SW480 (cell line): ENCODE measurements at regions not wholly inside any gene's neighbourhood (a gene's known extent, or its start where the extent isn't known, plus 50 kb on each side); places are given as distances from the start of the nearest gene placed in this dataset.
"Not testable (repeated sequence)": the region's sequence is repeated elsewhere in the genome, so short reads cannot be mapped to it uniquely, and the experiment has no call there.

Experiments
- DNase-seq: peaks from one replicate; pipeline ENCODE4 v3.0.0-alpha.2; 2016; ENCODE audit warnings: low spot score

DNA sequence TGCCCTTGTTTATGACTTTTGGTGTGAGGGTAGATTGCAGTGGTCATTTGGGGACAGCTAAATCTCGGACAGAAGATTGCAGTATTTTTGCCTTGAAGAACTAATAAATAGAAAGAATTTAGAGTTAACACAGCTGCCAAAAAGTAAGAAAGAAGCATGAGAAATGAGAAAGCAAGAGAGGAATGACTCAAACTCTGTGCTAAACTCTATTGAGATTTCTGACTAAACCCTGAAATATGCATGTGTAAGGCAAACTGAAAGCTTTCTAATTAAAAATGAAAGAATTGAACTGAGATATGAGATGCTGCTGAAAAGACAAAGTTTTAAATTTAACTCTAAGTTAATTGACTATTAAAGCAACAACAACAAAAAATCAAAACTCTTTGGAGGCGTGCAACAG is 791.3 kb downstream of the RAB28 start:
- no peak for DNase-seq

GRCh38 chr4:12691168-12691567 is 793.0 kb downstream of the RAB28 start:
- DNase-seq: no peak

DNA sequence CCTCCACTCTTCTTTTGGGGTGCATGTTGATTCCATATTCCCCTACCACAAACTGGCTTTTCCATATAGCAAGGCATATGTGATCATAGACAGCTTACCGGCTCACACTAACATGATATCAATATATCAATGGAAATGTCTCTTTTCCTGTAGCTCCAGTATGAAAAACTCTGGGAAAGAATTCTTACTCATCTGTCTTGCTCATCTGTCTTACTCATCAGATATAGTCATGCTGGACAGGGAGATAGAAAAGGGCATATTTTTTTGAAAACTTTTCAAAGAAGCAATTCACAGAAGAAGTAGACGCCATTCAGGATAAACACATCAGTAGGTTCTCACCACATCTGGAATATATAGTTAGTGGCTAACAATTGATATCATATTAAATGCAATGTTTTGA is 794.7 kb downstream of the RAB28 start:
- no peak for DNase-seq

DNA sequence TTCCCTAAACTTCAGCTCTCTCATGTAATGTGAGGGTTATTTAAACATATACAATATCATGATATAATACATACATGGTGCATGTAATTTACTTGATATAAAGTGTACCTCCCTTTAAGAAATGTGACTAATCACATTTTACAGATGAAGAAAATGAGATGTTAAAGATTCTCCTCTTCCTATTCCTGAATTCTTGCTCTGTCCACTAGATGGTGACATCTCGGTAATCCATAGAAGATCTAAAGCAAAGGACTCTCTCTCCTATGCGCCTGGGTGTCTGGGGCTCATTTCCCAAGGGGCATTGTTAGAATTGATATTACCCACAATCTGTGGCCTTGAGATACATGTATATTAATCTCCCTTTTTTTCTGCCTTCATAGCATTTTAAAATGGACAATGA is 804.9 kb downstream of the RAB28 start:
- DNase-seq: no peak

DNA sequence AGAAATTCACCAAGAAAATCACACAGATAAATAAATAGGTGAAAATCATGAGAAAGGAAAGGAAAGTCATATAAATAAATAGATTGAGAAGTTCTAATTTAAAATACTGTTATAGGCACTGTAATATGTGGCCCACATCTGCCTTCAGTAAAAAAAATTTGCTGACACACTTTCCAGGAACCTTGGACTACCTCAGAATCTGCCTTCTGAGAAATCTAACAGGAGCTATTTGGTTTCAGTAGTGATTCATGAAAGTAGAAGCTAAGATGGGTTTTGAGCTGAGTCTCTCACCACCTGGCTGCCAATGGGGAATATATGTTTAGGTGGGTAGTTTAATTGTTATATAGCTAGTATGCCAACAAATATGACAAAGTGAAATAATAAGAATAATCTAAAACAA is 810.0 kb downstream of the RAB28 start:
- DNase-seq: no peak

GRCh38 chr4:12672303-12672702 is 811.8 kb downstream of the RAB28 start:
- DNase-seq: no peak

GRCh38 chr4:12658146-12658545 is 826.0 kb downstream of the RAB28 start:
- no peak for DNase-seq

DNA sequence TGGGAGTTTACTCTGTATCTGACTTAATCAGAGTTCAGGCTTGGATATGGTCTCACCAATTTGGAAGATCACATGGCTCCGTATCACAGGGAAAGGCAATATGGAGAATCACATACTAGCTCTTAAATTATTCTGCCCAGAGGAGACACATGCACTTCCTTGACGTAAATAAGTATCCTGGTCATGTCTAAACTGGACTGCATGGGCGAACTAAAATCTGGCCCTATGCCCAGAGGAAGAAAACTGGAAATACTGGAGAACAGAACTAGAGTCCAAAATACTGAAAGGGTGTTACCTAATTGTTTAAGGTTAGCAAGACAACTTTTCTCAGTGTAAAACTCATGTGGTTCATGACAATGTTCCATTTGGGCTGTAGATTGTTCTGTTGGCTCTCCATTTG is 832.3 kb downstream of the RAB28 start:
- DNase-seq: no peak

DNA sequence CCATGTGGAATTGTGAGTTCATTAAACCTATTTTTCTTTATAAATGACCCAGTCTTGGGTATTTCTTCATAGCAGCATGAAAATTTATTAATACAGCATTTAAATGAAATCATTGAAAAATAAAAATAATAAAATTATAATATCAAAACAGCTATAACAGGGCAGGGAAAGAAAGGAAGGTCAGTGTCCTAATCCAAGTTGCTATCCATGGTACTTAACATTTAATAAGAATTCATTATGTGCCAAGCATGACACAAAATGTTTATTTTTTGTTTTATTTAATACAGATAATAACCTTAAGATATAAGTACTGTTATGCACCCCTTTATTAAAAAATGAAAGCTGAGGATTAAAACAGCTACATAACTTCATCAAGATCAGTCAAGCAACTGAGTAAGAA is 838.4 kb downstream of the RAB28 start:
- DNase-seq: no peak

DNA sequence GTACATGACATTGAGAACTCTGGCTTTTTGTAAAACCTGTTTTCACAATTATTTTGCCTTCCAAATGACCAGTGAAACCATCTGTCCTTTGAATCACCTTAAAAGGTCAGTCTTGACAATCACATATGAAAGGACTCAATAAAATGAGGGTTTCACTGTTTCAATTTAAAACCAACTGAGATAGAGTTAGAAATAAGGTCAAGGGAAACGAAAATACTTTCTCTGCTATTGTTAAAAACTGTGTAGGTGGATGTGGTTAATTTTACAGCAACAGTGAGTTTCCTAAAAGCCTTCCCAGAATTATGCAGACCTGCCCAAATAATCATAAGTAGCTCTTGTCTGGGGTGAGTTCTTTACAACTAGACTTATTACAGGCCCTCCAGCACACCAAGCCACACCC is 839.9 kb downstream of the RAB28 start:
- no peak for DNase-seq

- no peak for DNase-seq
Observed at GRCh38 chr4:12636191-12636590, 847.9 kb downstream of the RAB28 start.

DNA sequence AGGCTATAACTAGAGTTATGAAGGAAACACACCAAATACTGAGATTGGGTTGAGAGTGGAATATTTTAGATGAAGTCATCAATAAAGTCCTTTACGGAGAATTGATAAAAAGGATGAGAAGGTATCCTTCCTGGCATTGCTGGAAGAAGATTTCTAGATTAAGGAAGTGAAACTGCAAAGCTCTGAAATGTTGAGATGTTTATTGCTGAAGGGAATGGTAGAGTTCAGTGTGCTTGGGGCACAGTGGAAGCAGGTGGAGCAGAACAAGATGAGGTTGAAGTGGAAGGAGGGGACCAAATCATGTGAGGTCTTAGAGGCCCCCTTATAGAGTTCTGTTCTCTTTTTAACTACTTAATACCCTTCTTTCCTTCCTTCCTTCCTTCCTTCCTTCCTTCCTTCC is 848.5 kb downstream of the RAB28 start:
- DNase-seq: no peak

DNA sequence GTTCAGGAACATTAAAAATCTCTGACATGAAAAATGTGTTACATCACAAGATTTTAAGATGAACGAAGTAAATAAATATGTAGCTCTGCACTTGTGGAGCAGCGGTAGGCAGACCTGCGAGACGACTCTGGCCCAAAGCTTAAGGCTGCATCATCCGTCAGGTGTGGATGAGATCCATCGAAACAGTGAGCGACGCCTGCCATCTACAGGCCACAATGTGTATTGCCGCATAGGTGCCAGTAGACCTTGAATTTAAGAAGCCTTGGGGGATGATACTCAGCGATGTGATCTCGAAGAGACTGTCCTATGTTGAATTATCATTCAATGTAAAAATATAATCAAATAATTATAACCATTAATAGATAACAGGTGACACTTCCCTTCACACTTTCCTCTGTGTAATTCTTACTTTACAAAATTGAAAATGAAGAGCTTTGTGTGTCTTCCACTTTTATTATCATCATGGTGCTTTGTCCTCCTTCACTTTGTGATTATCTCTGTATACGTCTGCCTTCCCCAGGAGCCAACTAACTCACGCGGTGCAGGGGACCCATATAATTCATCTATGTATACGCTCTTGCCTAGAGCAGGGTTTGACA is 851.0 kb downstream of the RAB28 start:
- peak; percentile 54 for DNase-seq

DNA sequence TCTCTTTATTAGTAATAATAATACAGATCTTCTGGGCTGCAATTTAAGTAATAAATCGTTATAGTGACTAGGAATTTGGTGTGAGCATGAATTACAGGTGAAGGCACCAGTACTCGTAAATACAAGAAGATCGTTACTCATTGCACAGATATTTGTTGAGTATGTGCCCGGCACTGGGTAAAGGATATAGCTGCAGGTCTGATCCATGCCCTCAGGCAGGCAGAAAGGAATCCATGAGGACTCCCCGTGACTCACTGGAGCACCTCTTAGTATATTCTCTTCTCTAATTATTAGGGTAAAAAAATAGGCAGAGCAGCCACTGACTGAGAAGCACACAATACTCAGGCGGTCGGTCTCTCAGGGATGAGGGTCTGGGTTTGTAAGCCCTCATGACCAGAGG is 868.3 kb downstream of the RAB28 start:
- no peak for DNase-seq

DNA sequence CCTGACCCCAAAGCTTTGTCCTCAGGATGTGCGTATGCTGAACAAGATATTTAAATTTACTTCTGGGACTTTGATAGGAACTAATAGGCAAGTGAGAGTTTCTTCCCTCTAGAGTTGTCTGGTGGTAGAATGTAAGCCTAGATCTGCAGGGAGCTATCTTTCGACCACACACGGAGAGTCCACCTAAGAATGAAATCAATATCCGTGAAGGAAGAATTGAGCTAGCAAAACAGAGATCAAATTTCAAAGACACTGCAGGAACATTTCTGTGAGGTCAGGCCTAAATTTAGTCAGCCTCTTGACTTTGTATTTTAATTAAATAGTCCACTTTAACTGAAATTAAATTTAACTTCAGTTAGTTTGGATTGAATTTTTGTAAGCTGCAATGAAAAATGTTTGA is 871.3 kb downstream of the RAB28 start:
- DNase-seq: no peak

GRCh38 chr4:12609212-12609875 is 874.8 kb downstream of the RAB28 start:
- DNase-seq: not testable (repeated sequence)

GRCh38 chr4:12595986-12596385 is 888.2 kb downstream of the RAB28 start:
- no peak for DNase-seq

- no peak for DNase-seq
Observed at GRCh38 chr4:12595489-12595888, 888.7 kb downstream of the RAB28 start.

DNA sequence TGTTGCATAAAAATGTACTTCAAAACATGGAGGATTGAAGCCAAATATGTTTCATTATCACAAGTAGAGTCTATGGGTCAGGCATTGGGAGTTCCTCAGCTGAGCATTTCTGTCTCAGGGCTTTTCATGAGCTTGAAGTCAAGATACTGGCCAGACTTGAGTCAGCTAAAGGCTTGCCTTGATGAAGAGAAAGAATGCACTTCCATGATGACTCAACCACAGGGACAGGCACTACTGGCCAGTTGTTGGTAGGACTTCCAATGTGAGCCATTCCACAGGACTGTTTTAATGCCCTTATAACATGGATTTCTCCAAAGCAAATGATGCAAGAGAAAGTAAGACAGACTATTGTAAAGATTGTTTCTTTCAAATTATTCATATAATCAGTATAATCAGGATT is 895.6 kb downstream of the RAB28 start:
- no peak for DNase-seq

DNA sequence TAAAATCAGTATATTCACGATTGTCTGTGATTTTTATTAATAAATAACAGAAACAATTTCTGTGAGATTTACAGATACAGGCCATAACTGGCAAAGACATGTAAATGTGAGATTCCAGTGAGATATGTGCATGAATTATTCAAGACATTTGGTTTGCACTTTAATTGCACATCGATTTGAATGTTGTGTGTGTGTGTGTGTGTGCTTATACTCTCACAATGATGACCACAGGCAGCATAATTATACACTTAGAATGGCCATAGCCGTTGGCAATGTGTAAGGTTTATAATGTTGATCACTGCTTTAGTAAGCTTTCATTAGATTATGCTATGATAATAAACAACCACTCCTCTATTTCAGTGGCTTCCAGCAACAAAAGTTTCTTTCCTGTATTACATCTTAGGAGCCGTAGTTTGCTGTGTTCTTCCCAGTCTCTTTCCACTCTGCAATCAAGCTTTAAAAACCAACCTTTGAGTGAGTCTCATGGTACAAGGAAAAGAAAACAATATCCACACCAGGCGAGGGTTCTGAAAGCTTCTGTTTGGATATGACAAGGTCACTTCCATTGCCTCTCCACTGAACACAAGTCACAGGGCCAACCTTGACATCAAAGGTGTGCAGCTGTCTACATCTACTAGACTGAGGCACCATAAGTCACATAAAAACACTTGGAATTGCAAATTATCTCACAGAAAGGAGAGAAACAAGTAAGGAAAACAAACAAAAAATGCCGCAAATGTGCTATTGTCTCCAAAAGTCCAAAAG is 897.7 kb downstream of the RAB28 start:
- no peak for DNase-seq

- DNase-seq: no peak
Observed at GRCh38 chr4:12584116-12584875, 899.8 kb downstream of the RAB28 start.

DNA sequence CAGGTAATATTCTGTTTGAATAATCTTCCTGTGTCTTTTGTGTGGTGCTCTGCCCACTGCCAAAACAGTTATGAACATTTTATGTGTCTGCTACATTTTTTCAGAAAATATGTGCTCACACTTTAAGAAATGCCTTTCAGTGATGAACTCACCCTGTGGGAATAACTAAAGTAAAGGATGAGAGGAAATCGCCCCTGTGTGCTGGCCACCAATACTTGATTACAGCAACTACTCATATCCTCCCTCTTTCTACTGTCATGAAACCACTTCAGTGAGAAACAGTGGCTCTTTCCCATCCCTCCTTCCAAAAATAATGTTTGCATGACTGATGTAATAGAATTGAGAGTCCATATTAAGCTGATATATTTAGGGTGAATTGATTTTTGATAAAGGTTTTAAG is 900.9 kb downstream of the RAB28 start:
- no peak for DNase-seq

GRCh38 chr4:12580787-12581186 is 903.4 kb downstream of the RAB28 start:
- DNase-seq: no peak
